Activated naive CD4-positive, alpha-beta T cell treated with anti-CD3 and anti-CD28 coated beads, Interleukin-2, amount 50 U/mL, for 24 hours (primary cell): ENCODE measurements at regions not wholly inside any gene's neighbourhood (a gene's known extent, or its start where the extent isn't known, plus 50 kb on each side); places are given as distances from the start of the nearest gene placed in this dataset.
A peak's percentile ranks its signal among the peaks of the same experiment; 100 is the strongest.

ENCODE experiments used
- H3K27ac Mint-ChIP-seq: one replicate; pipeline ENCODE4 v1.8.0; 2021; ENCODE audit warnings: mild to moderate bottlenecking, mixed read lengths
- H3K27me3 Mint-ChIP-seq: one replicate; pipeline ENCODE4 v1.8.0; 2021; ENCODE audit warnings: mixed read lengths
- H3K36me3 Mint-ChIP-seq: one replicate; pipeline ENCODE4 v1.8.0; 2021; ENCODE audit warnings: mixed read lengths
- H3K4me1 Mint-ChIP-seq: one replicate; pipeline ENCODE4 v1.8.0; 2021; ENCODE audit warnings: mixed read lengths
- H3K4me3 Mint-ChIP-seq: one replicate; pipeline ENCODE4 v1.8.0; 2021; ENCODE audit warnings: mild to moderate bottlenecking, mixed read lengths
- H3K9me3 Mint-ChIP-seq: one replicate; pipeline ENCODE4 v1.8.0; 2021; ENCODE audit warnings: mixed read lengths

DNA sequence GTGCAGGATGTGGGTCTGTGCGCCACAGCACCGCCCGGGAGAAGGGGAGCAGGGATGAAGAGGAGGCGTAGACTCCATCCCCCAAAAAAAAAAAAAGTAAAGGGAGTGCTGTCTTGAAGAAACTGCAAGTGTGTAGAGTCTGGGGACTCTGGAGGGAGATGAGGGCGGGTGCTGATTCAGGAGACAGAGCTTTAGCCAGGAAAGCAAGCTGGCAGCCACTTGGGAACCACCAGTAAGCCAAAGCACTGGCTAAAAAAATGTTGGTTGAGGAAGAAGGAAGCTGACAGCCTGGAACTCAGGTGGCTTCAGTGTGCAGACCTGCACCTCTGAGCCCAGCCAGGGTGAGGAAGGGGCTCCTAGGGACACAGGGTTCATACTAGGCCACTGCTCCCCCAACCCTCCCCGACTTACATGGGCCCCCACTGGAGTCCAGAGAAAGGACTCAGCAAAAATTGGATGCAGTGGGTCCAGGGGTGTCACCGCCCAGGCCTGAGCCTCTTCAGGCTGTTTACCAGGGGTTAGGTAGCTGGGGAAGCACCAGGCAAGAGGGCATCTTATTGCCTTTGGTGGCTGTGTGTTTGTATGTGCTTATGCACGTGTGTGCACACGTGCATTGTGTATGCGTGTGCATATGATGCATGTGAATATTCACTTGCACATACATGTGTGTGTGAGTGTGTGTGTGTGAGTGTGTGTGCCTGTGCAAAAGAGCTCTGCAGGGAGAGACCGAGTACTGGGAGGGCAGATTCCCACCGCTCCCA, 153.5 kb upstream of the MLN start:
- H3K27me3 Mint-ChIP-seq, result no peaks in the 10 kb centered on the region
- H3K27ac Mint-ChIP-seq, result peak overlapping the region; percentile 35
- H3K9me3 Mint-ChIP-seq, result no peaks in the 10 kb centered on the region
- H3K4me1 Mint-ChIP-seq, result peaks cover 7% of the 10 kb centered on the region
- H3K4me3 Mint-ChIP-seq, result no peak overlapping the region
- no peaks in the 10 kb centered on the region for H3K36me3 Mint-ChIP-seq

DNA sequence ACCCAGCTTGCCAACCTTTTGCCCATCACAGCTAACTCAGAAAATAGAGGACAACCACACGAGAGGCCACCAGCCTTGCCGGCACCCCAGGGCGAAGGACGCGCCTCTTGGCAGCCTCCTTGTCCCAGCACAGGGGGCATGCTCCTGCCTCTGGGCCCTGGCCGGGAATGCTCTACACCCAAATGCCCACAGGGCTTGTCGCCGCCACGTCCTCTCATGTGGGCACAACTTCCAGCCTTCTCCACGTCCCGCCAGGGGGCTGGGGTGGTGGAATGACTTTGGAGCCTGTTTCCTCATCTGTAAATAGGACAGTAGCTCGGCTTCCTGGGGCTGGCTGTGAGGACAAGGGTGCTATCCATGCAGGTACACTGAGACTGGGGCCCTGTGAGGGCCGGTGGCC, 152.4 kb upstream of the MLN start:
- H3K9me3 Mint-ChIP-seq, result no peaks in the 10 kb centered on the region
- H3K4me3 Mint-ChIP-seq, result no peak overlapping the region
- no peak overlapping the region for H3K27ac Mint-ChIP-seq
- H3K27me3 Mint-ChIP-seq, result no peaks in the 10 kb centered on the region
- H3K4me1 Mint-ChIP-seq, result peaks cover 7% of the 10 kb centered on the region
- H3K36me3 Mint-ChIP-seq, result no peaks in the 10 kb centered on the region

DNA sequence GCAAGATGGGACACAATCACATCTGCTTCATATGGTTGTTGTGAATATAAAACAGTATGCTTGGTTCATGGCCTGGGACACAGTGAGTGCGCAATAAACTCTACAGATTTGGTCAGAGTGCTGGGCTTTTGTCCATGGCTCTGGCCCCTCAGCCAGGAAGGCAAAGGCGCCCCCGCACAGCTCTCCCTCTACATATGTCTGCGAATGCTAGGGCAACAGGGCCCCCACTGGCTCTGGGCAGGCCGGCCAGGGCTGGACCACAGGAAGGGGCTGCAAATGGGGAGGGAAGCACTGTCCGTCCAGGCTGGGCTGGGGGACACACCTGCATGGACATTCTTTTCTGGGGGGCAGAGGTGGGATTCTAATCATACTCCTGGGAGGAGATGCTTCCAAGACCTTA, 151.8 kb upstream of the MLN start:
- Mint-ChIP-seq H3K36me3 (no peaks in the 10 kb centered on the region), H3K4me3 (no peak overlapping the region), H3K27me3 (no peaks in the 10 kb centered on the region), H3K9me3 (no peaks in the 10 kb centered on the region), H3K27ac (no peak overlapping the region), H3K4me1 (peaks cover 7% of the 10 kb centered on the region)

DNA sequence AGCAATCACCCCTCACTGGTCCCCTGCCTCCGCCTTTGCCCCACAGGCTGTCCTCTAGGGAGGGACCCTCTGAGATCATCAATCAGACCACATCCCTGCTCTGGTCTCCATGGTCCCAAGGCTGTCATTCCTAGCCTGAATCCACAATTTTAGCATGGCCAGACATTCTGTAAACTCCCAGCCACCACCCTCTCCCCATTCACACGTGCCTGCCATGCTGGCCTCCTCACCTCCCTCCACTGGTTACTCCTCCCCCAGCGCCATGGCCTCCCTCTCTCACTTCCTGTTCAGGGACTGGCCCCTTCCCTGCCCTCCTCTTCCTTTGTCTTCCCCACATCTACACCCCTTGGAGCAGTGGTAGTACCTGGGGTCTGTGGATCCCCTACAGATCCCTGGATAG, 150.7 kb upstream of the MLN start:
- Mint-ChIP-seq H3K4me3 (no peak overlapping the region), H3K27ac (no peak overlapping the region), H3K4me1 (peaks cover 7% of the 10 kb centered on the region), H3K9me3 (no peaks in the 10 kb centered on the region), H3K27me3 (no peaks in the 10 kb centered on the region), H3K36me3 (no peaks in the 10 kb centered on the region)

DNA sequence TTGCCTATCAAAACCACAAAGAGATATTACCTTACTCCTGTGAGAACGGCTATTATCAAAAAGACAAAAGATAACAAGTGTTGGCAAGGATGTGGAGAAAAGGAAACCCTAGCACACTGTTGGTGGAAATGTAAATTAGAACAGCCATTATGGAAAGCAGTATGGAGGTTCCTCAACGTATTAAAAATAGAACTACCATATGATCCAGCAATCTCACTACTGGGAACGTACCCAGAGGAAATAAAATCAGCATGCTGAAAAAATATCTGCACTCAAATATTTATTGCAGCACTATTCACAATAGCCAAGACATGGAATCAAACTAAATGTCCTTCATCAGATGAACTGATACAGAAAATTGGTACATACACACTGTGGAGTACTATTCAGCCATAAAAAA, 149.4 kb upstream of the MLN start:
- Mint-ChIP-seq H3K9me3 (no peaks in the 10 kb centered on the region), H3K27ac (no peak overlapping the region), H3K36me3 (no peaks in the 10 kb centered on the region), H3K27me3 (no peaks in the 10 kb centered on the region), H3K4me3 (no peak overlapping the region), H3K4me1 (peaks cover 7% of the 10 kb centered on the region)

DNA sequence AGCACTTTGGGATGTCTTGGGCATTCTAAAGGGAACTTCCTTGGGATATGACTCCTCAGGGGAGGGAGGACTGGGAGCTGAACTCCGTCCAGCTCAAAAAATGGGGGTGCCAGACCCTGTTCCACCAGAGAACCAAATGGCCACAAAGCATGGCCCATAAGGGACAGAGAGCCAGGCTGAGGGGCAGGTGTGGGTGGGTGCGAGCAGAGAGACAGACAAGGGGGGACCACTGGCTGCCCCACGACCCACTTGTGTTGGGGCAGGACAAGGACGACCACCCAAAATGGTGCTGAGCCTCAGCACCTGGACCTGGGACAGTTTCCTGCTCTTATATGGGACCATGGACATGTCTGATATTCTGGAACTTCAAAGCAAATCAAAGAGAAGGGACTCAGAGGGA, 148.2 kb upstream of the MLN start:
- Mint-ChIP-seq H3K4me3 (no peak overlapping the region), H3K4me1 (peaks cover 5% of the 10 kb centered on the region), H3K27ac (no peak overlapping the region), H3K36me3 (no peaks in the 10 kb centered on the region), H3K9me3 (no peaks in the 10 kb centered on the region), H3K27me3 (no peaks in the 10 kb centered on the region)

DNA sequence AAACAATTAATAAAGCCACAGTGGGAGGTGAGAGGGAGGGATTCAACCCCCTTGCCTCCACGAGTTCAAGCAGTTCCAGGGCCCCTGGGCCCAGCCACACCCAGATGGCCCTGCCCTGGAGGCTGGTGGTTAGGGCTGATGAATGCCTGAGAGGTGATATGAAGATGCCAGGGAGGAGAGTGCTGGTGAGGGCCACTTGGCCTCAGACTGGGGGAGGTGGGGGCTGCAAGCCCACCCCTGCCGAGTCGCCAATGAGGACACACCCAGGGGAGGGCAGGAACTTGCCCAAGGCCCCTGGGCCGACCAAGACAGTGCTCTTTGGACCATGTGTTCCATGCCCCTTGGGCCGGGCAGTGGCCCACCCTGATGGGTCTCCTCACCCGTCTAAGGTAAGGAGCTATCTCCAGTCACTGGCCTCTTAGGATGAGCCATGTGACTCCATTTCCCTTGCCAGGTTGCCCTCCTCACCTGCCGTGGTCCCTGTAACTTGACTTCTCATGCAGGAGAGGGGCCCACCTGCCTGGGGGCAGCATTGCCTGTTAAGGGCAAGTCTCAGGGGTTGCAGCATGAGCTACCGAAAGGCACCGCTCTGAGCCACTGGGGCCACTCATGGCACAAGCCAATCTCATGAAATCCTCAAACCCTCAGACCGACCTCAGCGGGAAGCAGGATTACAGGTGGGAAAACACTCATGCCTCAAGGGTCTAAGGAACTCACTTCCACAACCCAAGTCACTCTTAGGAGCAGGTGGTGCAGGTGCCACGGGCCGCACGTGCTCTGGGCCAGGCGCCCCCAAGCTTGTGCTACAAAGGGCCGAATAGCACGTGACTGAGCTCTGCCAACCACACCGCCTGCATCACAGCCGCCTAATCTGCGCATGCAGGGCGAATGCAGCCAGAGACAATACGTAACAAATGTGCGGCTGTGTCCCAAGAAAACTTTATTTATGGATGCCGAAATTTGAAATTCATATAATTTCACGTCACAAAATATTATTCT, 147.4 kb upstream of the MLN start:
- H3K9me3 Mint-ChIP-seq, result no peaks in the 10 kb centered on the region
- no peak overlapping the region for H3K4me3 Mint-ChIP-seq
- H3K36me3 Mint-ChIP-seq, result no peaks in the 10 kb centered on the region
- no peak overlapping the region for H3K27ac Mint-ChIP-seq
- no peaks in the 10 kb centered on the region for H3K4me1 Mint-ChIP-seq
- no peaks in the 10 kb centered on the region for H3K27me3 Mint-ChIP-seq

DNA sequence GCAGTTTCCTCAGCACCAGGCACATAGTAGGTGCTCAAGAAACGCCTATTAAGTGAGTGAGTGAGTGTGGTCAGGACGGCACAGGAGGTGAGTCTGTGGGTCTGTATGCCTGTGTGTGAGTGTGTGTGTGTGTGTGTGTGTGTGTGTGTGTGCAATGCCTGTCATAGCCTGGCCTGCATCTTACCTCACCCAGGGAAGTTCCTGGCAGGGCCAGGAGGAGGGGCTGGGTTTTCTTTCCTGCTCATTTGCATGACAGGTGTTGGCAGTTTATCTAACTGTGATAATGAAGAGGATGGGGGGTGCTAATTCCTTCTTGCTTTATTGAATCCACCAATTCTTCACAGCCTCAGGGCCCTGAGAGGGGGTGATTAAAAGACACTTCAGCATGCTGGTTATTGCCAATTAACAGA, 146.7 kb upstream of the MLN start:
- Mint-ChIP-seq H3K4me1 (no peaks in the 10 kb centered on the region), H3K4me3 (no peak overlapping the region), H3K36me3 (no peaks in the 10 kb centered on the region), H3K27me3 (no peaks in the 10 kb centered on the region), H3K27ac (no peak overlapping the region), H3K9me3 (no peaks in the 10 kb centered on the region)

DNA sequence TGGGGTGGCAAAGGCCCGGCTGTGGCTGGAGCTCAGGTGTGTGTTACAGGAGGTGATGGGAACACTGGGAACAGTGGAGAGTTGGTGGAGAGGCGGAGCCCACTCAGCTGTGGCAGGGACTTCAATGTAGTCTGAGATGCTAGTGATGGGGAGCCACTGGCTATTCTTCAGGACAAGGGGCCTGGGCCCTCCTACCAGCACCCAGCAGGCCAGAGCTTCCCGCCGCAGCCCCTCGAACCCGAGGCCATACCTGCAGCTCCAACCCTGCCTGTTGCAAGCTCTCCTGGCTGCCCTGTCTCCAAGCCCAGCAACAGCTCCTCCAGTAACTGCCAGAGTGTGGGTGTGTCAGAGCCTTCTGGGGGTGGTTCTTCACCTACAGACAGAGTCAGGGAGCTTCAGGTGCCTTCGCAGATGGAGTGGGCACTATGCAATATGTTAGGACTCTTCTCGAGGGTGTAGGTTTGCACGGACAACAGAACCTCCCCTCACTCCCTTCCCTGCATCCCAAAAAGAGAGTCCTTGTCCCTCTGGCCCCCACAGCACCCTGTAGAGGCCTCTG, 146.2 kb upstream of the MLN start:
- no peak overlapping the region for H3K27ac Mint-ChIP-seq
- H3K4me1 Mint-ChIP-seq, result no peaks in the 10 kb centered on the region
- H3K4me3 Mint-ChIP-seq, result no peak overlapping the region
- no peaks in the 10 kb centered on the region for H3K9me3 Mint-ChIP-seq
- H3K27me3 Mint-ChIP-seq, result no peaks in the 10 kb centered on the region
- H3K36me3 Mint-ChIP-seq, result no peaks in the 10 kb centered on the region

DNA sequence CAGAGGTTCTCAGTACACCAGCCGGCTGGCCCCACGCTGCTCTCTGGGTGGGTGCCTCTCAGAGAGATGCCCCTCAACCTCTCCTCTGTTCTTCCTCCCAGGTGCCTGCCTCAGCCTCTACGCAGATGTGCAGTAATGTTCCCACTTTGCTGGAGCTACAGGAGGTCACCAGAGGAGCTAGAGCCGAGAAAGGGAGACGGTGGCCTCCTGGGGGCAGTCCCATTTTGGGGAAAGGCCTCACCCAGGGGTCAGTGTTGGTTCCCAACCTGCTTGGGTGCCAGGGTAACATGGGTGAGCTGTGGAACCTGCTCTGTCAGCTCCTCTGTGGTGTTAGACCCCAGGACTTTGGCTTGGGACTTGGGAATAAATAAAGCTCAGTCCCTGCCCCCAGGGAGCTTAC, 145.3 kb upstream of the MLN start:
- Mint-ChIP-seq H3K27me3 (no peaks in the 10 kb centered on the region), H3K36me3 (no peaks in the 10 kb centered on the region), H3K4me3 (no peak overlapping the region), H3K27ac (no peak overlapping the region), H3K9me3 (no peaks in the 10 kb centered on the region), H3K4me1 (no peaks in the 10 kb centered on the region)

DNA sequence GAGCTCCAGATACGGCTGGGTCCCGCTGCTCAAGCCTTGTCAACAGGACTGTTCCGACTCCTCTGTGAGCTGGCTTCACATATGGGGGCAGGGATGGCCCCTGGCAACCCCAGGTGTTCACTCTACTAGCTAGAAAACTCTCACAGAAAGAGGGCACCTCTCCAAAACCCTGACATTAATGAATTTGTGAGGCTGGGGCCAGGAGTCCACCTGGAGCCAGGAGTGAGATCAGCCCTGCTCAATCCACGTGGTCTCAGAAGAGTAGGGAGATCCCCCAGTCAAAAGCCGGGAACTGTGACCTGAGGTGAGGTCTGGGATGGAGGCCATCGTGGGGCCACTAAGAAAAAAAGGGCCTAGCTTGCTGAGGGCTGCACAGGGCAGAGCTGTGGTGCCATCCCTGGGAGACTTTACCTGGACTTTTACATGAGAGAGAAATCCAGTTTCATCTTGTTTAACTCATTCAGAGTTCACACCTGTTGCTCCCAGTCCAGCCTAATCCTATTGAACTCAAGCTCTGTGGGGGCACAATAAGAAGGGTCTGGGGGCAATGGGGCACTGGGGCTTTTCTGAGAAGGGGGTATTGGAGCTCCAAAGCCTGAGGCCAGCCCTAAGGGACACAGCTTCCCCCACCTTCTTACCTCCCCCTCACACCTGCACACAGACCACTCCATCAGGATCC, 144.3 kb upstream of the MLN start:
- Mint-ChIP-seq H3K36me3 (no peaks in the 10 kb centered on the region), H3K4me1 (no peaks in the 10 kb centered on the region), H3K27me3 (no peaks in the 10 kb centered on the region), H3K27ac (no peak overlapping the region), H3K9me3 (no peaks in the 10 kb centered on the region), H3K4me3 (no peak overlapping the region)

DNA sequence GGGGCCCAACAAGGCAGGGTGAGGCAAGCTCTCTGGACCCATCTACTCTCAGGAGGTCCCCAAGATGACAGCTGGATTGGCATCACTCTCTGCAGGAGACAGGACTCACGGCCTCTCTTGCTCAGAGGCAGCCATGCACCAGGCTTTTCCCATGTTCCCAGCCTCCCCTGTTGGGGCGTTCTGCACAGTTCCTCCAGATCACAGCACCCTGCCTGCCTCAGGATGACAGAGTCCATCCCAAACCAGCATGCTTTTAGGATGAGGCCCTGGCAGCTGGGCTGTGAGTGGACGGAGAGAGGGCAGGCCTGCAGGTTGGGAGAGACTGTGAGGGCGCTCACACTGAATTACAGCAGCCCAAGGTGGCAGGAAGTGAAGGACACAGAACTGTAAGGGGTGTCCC, 143.2 kb upstream of the MLN start:
- Mint-ChIP-seq H3K36me3 (no peaks in the 10 kb centered on the region), H3K27me3 (no peaks in the 10 kb centered on the region), H3K4me1 (no peaks in the 10 kb centered on the region), H3K9me3 (no peaks in the 10 kb centered on the region), H3K27ac (no peak overlapping the region), H3K4me3 (no peak overlapping the region)

DNA sequence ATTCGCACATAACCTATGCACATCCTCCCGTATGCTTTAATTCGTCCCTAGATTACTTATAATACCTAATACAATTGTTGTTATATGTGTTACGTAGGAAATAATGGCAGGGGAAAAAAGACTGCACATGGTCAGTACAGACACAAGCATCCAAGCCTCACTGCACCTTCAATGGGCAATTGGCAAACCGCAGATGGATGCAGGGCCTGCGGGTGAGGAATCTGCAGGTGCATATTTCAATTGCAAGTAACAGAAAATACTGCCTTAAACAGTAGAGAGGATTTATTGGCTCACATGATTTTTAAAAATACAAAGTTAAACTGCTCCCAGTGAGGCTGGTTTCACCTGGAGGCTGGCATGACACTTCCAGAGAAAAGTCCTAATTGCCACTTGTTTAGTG, 142.1 kb upstream of the MLN start:
- no peaks in the 10 kb centered on the region for H3K27me3 Mint-ChIP-seq
- H3K9me3 Mint-ChIP-seq, result no peaks in the 10 kb centered on the region
- no peak overlapping the region for H3K27ac Mint-ChIP-seq
- no peaks in the 10 kb centered on the region for H3K36me3 Mint-ChIP-seq
- no peak overlapping the region for H3K4me3 Mint-ChIP-seq
- no peaks in the 10 kb centered on the region for H3K4me1 Mint-ChIP-seq

DNA sequence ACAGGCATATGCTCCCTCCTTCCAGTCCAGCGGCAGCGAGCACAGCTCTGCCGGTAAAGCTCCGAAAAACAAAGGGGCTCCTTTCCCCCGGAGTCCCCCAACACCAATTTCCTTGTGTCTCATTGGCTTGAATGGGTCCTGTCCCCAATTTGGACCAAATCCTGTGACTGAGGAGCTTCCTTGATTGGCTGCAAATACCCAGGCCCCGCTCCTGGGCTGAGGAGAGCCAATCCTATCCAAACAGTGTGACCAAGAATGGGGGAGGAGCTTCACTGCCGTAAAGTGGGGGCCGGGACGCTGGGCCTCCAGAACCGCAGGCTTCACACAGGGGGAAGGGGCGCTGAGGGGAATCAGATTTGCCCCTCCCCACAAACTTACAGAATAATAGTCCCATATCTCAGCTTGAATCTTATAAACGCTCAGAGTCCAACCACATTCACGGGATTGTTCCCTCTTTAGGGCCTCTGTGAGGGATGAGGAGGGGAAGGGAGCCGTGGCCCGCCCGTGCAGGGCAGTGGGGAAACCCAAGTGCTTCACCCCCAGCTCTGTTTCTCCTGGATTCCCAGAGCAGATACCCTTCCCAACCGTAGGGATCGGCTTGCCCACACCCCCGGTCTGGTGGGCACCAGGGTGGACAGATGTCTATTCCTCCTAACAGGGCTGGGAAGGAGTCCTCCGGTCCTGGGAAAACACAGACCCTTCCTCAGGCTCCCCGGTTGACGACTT, 141.0 kb upstream of the MLN start:
- no peaks in the 10 kb centered on the region for H3K36me3 Mint-ChIP-seq
- H3K27me3 Mint-ChIP-seq, result no peaks in the 10 kb centered on the region
- H3K4me1 Mint-ChIP-seq, result no peaks in the 10 kb centered on the region
- H3K4me3 Mint-ChIP-seq, result no peak overlapping the region
- no peaks in the 10 kb centered on the region for H3K9me3 Mint-ChIP-seq
- H3K27ac Mint-ChIP-seq, result no peak overlapping the region

DNA sequence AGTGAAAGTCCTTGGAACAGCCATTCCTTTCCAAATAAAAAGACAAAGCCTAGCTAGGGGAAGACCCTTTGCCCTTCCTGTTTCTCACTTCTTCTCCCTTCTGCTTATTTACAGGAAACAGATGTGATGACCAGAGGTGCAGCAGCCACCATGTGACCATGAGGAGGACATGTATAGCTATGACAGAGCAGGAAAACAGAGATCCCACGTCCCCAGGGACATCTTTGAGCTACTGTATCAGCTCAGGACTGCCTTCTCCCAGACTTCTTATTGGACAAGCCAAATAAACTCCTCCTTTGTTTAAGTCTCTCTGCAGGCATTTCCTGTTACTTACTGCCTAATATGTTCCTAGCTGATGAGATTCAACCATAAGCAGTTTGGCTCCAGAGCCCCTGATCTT, 133.1 kb upstream of the MLN start:
- Mint-ChIP-seq H3K4me1 (no peaks in the 10 kb centered on the region), H3K4me3 (no peak overlapping the region), H3K27me3 (no peaks in the 10 kb centered on the region), H3K27ac (no peak overlapping the region), H3K9me3 (no peaks in the 10 kb centered on the region), H3K36me3 (no peaks in the 10 kb centered on the region)
